ENCODE measurements at regions not wholly inside any gene's neighbourhood (a gene's known extent, or its start where the extent isn't known, plus 50 kb on each side); places are given as distances from the start of the nearest gene placed in this dataset.

DNA sequence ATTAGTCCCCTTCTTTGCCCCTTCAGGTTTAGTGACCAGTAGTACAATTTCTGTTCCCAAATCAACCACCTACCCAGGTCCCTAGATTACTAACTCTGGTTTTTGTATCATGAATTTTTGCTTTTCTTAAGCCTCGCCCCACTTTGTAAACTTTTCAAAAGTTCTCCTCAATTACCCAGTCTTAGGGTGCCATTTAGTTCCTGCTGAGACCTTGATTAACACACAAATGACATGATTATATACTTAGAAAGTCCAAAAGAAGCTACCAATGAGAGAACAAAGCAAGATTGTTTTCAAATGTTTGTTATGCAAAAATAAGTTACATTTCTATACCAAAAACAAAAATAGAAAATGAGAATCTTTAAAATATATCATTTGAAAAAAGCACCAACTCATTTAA, 594.4 kb downstream of the SQOR start:
- TF ChIP-seq, protein P1, sequence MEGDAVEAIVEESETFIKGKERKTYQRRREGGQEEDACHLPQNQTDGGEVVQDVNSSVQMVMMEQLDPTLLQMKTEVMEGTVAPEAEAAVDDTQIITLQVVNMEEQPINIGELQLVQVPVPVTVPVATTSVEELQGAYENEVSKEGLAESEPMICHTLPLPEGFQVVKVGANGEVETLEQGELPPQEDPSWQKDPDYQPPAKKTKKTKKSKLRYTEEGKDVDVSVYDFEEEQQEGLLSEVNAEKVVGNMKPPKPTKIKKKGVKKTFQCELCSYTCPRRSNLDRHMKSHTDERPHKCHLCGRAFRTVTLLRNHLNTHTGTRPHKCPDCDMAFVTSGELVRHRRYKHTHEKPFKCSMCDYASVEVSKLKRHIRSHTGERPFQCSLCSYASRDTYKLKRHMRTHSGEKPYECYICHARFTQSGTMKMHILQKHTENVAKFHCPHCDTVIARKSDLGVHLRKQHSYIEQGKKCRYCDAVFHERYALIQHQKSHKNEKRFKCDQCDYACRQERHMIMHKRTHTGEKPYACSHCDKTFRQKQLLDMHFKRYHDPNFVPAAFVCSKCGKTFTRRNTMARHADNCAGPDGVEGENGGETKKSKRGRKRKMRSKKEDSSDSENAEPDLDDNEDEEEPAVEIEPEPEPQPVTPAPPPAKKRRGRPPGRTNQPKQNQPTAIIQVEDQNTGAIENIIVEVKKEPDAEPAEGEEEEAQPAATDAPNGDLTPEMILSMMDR (IDR thresholded peaks at IDR 0.05): no peak
- no peak for TF ChIP-seq POLR2A (IDR thresholded peaks at IDR 0.05)

Measured in thyroid gland (tissue), 4 donors.